ENCODE measurements at regions not wholly inside any gene's neighbourhood (a gene's known extent, or its start where the extent isn't known, plus 50 kb on each side); places are given as distances from the start of the nearest gene placed in this dataset.

- TF ChIP-seq CTCF (IDR thresholded peaks at IDR 0.05; ENCODE audit: borderline replicate concordance, extremely low read depth, insufficient read depth): no peak
- Histone ChIP-seq H3K4me1 (ENCODE audit: control insufficient read depth in 2 of 3, insufficient read depth in 2 of 3, low read depth in 1 of 3, low read length in 3 of 3) (no peaks in the 10 kb centered on the region), H3K36me3 (ENCODE audit: control insufficient read depth in 2 of 3, insufficient read depth in 3 of 3, low read length in 3 of 3) (no peaks in the 10 kb centered on the region), H3K9me3 (ENCODE audit: control insufficient read depth in 2 of 3, insufficient read depth in 1 of 3, low read length in 3 of 3) (peaks cover 0 to 3% (median 0%) of the 10 kb centered on the region in 3 donors), H3K9ac (ENCODE audit: low read length in 3 of 3) (no peak overlapping the region), H3K27me3 (ENCODE audit: control insufficient read depth, insufficient read depth, low read length) (no peaks in the 10 kb centered on the region), H3K4me3 (ENCODE audit: low read length in 3 of 3) (no peak overlapping the region), H3K27ac (ENCODE audit: low read depth in 2 of 2, low read length in 2 of 2) (no peak overlapping the region)
- DNase-seq (peak in 1 of 5 donors; percentile 36), FAIRE-seq (no peak)
- intact Hi-C loops (cut with DNase I): no loop called here
These were observed 155.4 kb upstream of the ANO5 start for GRCh38 chr11:22037505-22037904.

GRCh38 chr11:22041039-22041438 lies 151.8 kb upstream of the ANO5 start:
- no peaks in the 10 kb centered on the region for H3K9me3 ChIP-seq (ENCODE audit: control insufficient read depth in 2 of 3, insufficient read depth in 1 of 3, low read length in 3 of 3)
- FAIRE-seq (no peak), DNase-seq (no peak)

GRCh38 chr11:22042081-22042480 lies 150.8 kb upstream of the ANO5 start:
- Histone ChIP-seq H3K4me3 (ENCODE audit: low read length in 3 of 3) (no peak overlapping the region), H3K36me3 (ENCODE audit: control insufficient read depth in 2 of 3, insufficient read depth in 3 of 3, low read length in 3 of 3) (no peaks in the 10 kb centered on the region), H3K9me3 (ENCODE audit: control insufficient read depth in 2 of 3, insufficient read depth in 1 of 3, low read length in 3 of 3) (no peaks in the 10 kb centered on the region), H3K9ac (ENCODE audit: low read length in 3 of 3) (no peak overlapping the region), H3K27ac (ENCODE audit: low read depth in 2 of 2, low read length in 2 of 2) (no peak overlapping the region), H3K4me1 (ENCODE audit: control insufficient read depth in 2 of 3, insufficient read depth in 2 of 3, low read depth in 1 of 3, low read length in 3 of 3) (no peaks in the 10 kb centered on the region), H3K27me3 (ENCODE audit: control insufficient read depth, insufficient read depth, low read length) (no peaks in the 10 kb centered on the region)
- DNase-seq (no peak), FAIRE-seq (no peak)
- intact Hi-C loops (cut with DNase I): no loop called here
- no peak for TF ChIP-seq CTCF (IDR thresholded peaks at IDR 0.05; ENCODE audit: borderline replicate concordance, extremely low read depth, insufficient read depth)

More at GRCh38 chr11:22041039-22041438, 151.8 kb upstream of the ANO5 start:
- Histone ChIP-seq H3K27ac (ENCODE audit: low read depth in 2 of 2, low read length in 2 of 2) (no peak overlapping the region), H3K4me1 (ENCODE audit: control insufficient read depth in 2 of 3, insufficient read depth in 2 of 3, low read depth in 1 of 3, low read length in 3 of 3) (no peaks in the 10 kb centered on the region), H3K9ac (ENCODE audit: low read length in 3 of 3) (no peak overlapping the region), H3K4me3 (ENCODE audit: low read length in 3 of 3) (no peak overlapping the region), H3K27me3 (ENCODE audit: control insufficient read depth, insufficient read depth, low read length) (no peaks in the 10 kb centered on the region), H3K36me3 (ENCODE audit: control insufficient read depth in 2 of 3, insufficient read depth in 3 of 3, low read length in 3 of 3) (no peaks in the 10 kb centered on the region)
- intact Hi-C loops (cut with DNase I): no loop called here
- no peak for TF ChIP-seq CTCF (IDR thresholded peaks at IDR 0.05; ENCODE audit: borderline replicate concordance, extremely low read depth, insufficient read depth)

GRCh38 chr11:22044126-22044525 lies 148.8 kb upstream of the ANO5 start:
- no peak overlapping the region for H3K27ac ChIP-seq (ENCODE audit: low read depth in 2 of 2, low read length in 2 of 2)
- DNase-seq (no peak), FAIRE-seq (no peak)
- H3K36me3 ChIP-seq (ENCODE audit: control insufficient read depth in 2 of 3, insufficient read depth in 3 of 3, low read length in 3 of 3): no peaks in the 10 kb centered on the region
- TF ChIP-seq CTCF (IDR thresholded peaks at IDR 0.05; ENCODE audit: borderline replicate concordance, extremely low read depth, insufficient read depth): no peak
- no peak overlapping the region for H3K9ac ChIP-seq (ENCODE audit: low read length in 3 of 3)
- intact Hi-C loops (cut with DNase I): no loop called here
- H3K9me3 ChIP-seq (ENCODE audit: control insufficient read depth in 2 of 3, insufficient read depth in 1 of 3, low read length in 3 of 3): no peaks in the 10 kb centered on the region
- H3K4me3 ChIP-seq (ENCODE audit: low read length in 3 of 3): no peak overlapping the region
- no peaks in the 10 kb centered on the region for H3K4me1 ChIP-seq (ENCODE audit: control insufficient read depth in 2 of 3, insufficient read depth in 2 of 3, low read depth in 1 of 3, low read length in 3 of 3)
- H3K27me3 ChIP-seq (ENCODE audit: control insufficient read depth, insufficient read depth, low read length): no peaks in the 10 kb centered on the region
